ENCODE measurements at regions not wholly inside any gene's neighbourhood (a gene's known extent, or its start where the extent isn't known, plus 50 kb on each side); places are given as distances from the start of the nearest gene placed in this dataset.

DNA sequence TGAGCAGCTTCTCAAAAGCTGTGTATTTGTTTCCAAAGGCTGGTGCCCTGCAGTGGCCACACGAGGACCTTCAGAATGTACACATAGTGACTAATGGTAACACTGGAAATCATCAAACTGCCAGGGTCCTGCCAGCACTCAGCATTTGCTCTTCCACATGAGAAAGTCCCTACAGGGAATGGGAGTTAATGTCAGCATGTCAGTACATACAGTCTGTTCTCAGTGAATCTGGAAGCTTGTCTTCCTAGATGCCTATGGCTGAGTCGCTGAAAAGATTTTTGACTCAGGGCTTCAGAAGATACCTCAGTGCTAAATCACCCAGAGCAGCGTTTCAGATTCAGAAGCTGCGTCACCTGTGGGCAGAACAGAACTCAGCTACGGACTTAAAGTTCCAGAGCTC is 108.2 kb downstream of the CDC7 start:
- Histone ChIP-seq H3K36me3 (ENCODE audit: control insufficient read depth, insufficient read depth, low read length) (no peaks in the 10 kb centered on the region), H3K27me3 (ENCODE audit: control insufficient read depth, insufficient read depth, low read length) (no peaks in the 10 kb centered on the region), H3K4me3 (ENCODE audit: low read depth, low read length) (no peak overlapping the region)
- TF ChIP-seq, protein P1, sequence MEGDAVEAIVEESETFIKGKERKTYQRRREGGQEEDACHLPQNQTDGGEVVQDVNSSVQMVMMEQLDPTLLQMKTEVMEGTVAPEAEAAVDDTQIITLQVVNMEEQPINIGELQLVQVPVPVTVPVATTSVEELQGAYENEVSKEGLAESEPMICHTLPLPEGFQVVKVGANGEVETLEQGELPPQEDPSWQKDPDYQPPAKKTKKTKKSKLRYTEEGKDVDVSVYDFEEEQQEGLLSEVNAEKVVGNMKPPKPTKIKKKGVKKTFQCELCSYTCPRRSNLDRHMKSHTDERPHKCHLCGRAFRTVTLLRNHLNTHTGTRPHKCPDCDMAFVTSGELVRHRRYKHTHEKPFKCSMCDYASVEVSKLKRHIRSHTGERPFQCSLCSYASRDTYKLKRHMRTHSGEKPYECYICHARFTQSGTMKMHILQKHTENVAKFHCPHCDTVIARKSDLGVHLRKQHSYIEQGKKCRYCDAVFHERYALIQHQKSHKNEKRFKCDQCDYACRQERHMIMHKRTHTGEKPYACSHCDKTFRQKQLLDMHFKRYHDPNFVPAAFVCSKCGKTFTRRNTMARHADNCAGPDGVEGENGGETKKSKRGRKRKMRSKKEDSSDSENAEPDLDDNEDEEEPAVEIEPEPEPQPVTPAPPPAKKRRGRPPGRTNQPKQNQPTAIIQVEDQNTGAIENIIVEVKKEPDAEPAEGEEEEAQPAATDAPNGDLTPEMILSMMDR (IDR thresholded peaks at IDR 0.05; ENCODE audit: insufficient read depth, low read length, poor library complexity, severe bottlenecking): no peak
- peak; percentile 69 for DNase-seq (ENCODE audit: low read depth)

DNA sequence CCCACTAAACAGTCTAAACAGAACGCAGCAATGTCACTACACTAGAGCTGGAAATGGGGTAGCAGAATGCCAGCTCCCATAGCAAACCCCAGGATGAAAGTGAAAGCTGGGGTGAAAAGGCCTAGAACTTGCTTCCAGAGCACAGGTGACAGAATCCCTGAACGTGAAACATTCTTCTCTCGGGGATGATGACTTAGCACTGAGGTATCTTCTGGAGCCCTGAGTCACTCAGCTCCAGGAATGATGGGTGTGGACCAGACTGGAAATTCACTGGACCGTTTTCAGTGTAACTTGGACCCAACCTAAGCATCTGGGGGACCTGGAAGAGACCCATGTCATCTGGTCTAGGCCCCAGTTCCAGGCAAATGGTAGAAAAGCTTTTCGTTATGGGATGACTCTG is 108.9 kb downstream of the CDC7 start:
- TF ChIP-seq, protein P1 (IDR thresholded peaks at IDR 0.05; ENCODE audit: insufficient read depth, low read length, poor library complexity, severe bottlenecking): no peak
- Histone ChIP-seq H3K27me3 (ENCODE audit: control insufficient read depth, insufficient read depth, low read length) (no peaks in the 10 kb centered on the region), H3K4me3 (ENCODE audit: low read depth, low read length) (no peak overlapping the region), H3K36me3 (ENCODE audit: control insufficient read depth, insufficient read depth, low read length) (no peaks in the 10 kb centered on the region)
- DNase-seq (ENCODE audit: low read depth): peak; percentile 70

DNA sequence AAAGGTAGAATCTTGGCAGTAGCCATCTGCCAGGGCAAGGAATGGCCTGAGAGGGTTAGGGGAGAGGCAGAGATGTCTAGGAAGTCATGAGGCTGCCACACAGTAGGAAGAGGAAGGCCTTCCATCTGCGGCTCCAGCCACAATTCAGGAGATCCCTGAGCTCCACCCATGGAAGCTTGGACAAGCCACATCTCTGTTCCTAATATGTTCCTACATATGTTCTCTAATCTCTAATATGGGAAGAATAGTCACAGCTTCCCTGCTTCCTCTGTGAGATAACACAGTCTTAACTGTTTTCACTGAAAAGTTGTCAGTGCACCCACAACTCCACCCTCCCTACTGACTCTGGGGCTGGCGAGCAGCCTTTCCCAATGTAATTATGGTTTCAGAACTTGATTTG is 109.5 kb downstream of the CDC7 start:
- no peak for DNase-seq (ENCODE audit: low read depth)
- Histone ChIP-seq H3K36me3 (ENCODE audit: control insufficient read depth, insufficient read depth, low read length) (no peaks in the 10 kb centered on the region), H3K27me3 (ENCODE audit: control insufficient read depth, insufficient read depth, low read length) (no peaks in the 10 kb centered on the region), H3K4me3 (ENCODE audit: low read depth, low read length) (no peak overlapping the region)
- TF ChIP-seq, protein P1 (IDR thresholded peaks at IDR 0.05; ENCODE audit: insufficient read depth, low read length, poor library complexity, severe bottlenecking): no peak

DNA sequence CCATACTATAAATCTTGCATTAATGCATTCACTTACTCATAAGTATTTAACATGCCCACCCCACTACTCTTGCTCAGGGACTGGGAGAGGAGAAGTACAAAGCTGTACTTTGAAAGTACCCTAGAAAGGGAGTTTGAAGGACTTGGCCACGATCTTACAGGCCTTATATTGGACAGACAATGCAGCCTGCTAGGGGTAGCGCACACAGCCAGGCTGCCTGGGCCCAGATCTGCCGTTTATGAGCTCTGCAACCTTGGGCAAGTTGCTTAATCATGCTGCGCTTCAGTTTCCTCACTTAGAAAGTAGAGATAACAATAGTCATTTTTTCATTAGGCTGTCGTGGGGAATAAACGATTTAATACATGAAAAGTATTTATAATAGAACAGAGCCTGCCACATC is 110.1 kb downstream of the CDC7 start:
- H3K36me3 ChIP-seq (ENCODE audit: control insufficient read depth, insufficient read depth, low read length): no peaks in the 10 kb centered on the region
- TF ChIP-seq, protein P1 (IDR thresholded peaks at IDR 0.05; ENCODE audit: insufficient read depth, low read length, poor library complexity, severe bottlenecking): no peak
- no peak for DNase-seq (ENCODE audit: low read depth)
- no peak overlapping the region for H3K4me3 ChIP-seq (ENCODE audit: low read depth, low read length)
- no peaks in the 10 kb centered on the region for H3K27me3 ChIP-seq (ENCODE audit: control insufficient read depth, insufficient read depth, low read length)

DNA sequence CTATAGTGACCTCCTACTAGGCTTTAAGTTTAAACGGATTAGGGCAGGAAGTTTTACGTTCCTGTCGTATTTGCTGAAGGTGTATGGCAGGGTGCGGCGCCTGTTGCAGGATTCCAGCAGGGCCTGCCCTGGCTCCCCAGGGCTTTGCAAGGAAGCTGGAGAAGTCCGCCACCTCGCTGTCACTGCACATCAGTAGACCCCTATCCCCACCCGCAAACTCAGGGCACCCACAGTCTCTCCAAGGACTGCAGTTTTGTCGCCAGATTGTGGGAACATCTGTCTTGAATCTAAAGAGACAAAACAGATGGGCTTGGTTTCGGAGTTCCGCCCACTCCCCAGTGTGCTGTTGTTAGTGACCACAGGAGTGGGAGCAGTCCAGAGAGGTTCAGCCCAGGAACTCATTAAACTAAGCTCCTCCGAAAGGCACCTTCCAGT is 110.8 kb downstream of the CDC7 start:
- TF ChIP-seq, protein P1 (IDR thresholded peaks at IDR 0.05; ENCODE audit: insufficient read depth, low read length, poor library complexity, severe bottlenecking): no peak
- no peak for DNase-seq (ENCODE audit: low read depth)

DNA sequence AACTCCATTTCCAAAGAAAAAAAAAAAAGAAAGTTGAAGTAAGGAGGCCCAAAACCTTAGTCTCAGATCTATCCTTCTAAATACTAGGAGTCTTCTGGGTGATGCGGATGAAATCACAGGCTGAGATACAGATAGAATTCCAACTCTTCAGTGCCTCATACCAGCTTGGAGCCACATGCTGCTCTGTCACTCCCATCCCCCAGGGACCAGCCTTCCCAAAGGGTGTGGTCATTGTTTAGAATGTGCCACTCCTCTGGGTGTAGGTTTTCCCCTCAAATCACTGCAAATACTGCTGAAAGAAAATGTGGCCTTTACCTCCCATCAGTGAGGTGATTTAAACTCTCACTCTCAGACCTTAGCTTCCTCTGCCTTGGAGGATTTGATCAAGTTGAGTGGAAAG is 112.9 kb downstream of the CDC7 start:
- H3K36me3 ChIP-seq (ENCODE audit: control insufficient read depth, insufficient read depth, low read length): no peaks in the 10 kb centered on the region
- TF ChIP-seq, protein P1 (IDR thresholded peaks at IDR 0.05; ENCODE audit: insufficient read depth, low read length, poor library complexity, severe bottlenecking): no peak
- no peak for DNase-seq (ENCODE audit: low read depth)
- no peak overlapping the region for H3K4me3 ChIP-seq (ENCODE audit: low read depth, low read length)
- H3K27me3 ChIP-seq (ENCODE audit: control insufficient read depth, insufficient read depth, low read length): no peaks in the 10 kb centered on the region

More for the DNA sequence above, 110.8 kb downstream of the CDC7 start:
- H3K4me3 ChIP-seq (ENCODE audit: low read depth, low read length): no peak overlapping the region
- H3K36me3 ChIP-seq (ENCODE audit: control insufficient read depth, insufficient read depth, low read length): no peaks in the 10 kb centered on the region
- H3K27me3 ChIP-seq (ENCODE audit: control insufficient read depth, insufficient read depth, low read length): no peaks in the 10 kb centered on the region
